ENCODE measurements at regions not wholly inside any gene's neighbourhood (a gene's known extent, or its start where the extent isn't known, plus 50 kb on each side); places are given as distances from the start of the nearest gene placed in this dataset.

GRCh38 chr5:175808711-175809110 lies 62.7 kb upstream of the CPLX2 start:
- no peak for DNase-seq

- DNase-seq: peak; percentile 46 to 78
Observed at GRCh38 chr5:175809531-175810121, 61.8 kb upstream of the CPLX2 start.

- no peak for DNase-seq
Observed at GRCh38 chr5:175810457-175810856, 60.9 kb upstream of the CPLX2 start.

- DNase-seq: no peak
Observed at GRCh38 chr5:175811589-175811988, 59.8 kb upstream of the CPLX2 start.

- no peak for DNase-seq
Observed at GRCh38 chr5:175813943-175814630, 57.3 kb upstream of the CPLX2 start.

- no peak for DNase-seq
Observed at GRCh38 chr5:175814691-175815090, 56.7 kb upstream of the CPLX2 start.

- no peak for DNase-seq
Observed at GRCh38 chr5:175815126-175815913, 56.1 kb upstream of the CPLX2 start.

- DNase-seq: no peak
Observed at GRCh38 chr5:175816348-175816747, 55.0 kb upstream of the CPLX2 start.

GRCh38 chr5:175819090-175819425 lies 52.3 kb upstream of the CPLX2 start:
- no peak for DNase-seq

GRCh38 chr5:175820230-175820629 lies 51.1 kb upstream of the CPLX2 start:
- no peak for DNase-seq
